Activated CD8-positive, alpha-beta T cell treated with anti-CD3 and anti-CD28 coated beads, Interleukin-2, amount 10 ng/mL, durations not matched to agents 7 days and 5 days (primary cell): ENCODE measurements at regions not wholly inside any gene's neighbourhood (a gene's known extent, or its start where the extent isn't known, plus 50 kb on each side); places are given as distances from the start of the nearest gene placed in this dataset.

Experiments used
- ATAC-seq: fragments of 150-1000 bp; cut with Tn5 transposase; one replicate; pipeline ENCODE4 v1.10.0; 2021; ENCODE audit warnings: moderate library complexity
- CTCF ChIA-PET: fragments of 350-600 bp; sonication (Branson Sonifier 250); formaldehyde crosslinking; loops from one replicate; lab custom pipeline; 2021; ENCODE audit warnings: antibody characterized with exemption; lab: Charles Lee
- POLR2A ChIA-PET: fragments of 350-600 bp; sonication (Branson Sonifier 250); formaldehyde crosslinking; loops from one replicate; lab custom pipeline; 2021; ENCODE audit warnings: antibody characterized with exemption; lab: Charles Lee
- DNase-seq: peaks from one replicate; pipeline ENCODE4 v3.0.0-alpha.2; 2020
- H3K27ac Mint-ChIP-seq: one replicate; pipeline ENCODE4 v1.8.0; 2021; ENCODE audit warnings: mild to moderate bottlenecking, mixed read lengths
- H3K27me3 Mint-ChIP-seq: one replicate; pipeline ENCODE4 v1.8.0; 2021; ENCODE audit warnings: low read depth, mixed read lengths
- H3K36me3 Mint-ChIP-seq: one replicate; pipeline ENCODE4 v1.8.0; 2021; ENCODE audit warnings: low read depth, mixed read lengths
- H3K4me1 Mint-ChIP-seq: one replicate; pipeline ENCODE4 v1.8.0; 2021; ENCODE audit warnings: low read depth, mixed read lengths
- H3K4me3 Mint-ChIP-seq: one replicate; pipeline ENCODE4 v1.8.0; 2021; ENCODE audit warnings: mild to moderate bottlenecking, mixed read lengths
- H3K9me3 Mint-ChIP-seq: one replicate; pipeline ENCODE4 v1.8.0; 2022; ENCODE audit warnings: mixed read lengths; ENCODE audit not compliant: insufficient read depth

DNA sequence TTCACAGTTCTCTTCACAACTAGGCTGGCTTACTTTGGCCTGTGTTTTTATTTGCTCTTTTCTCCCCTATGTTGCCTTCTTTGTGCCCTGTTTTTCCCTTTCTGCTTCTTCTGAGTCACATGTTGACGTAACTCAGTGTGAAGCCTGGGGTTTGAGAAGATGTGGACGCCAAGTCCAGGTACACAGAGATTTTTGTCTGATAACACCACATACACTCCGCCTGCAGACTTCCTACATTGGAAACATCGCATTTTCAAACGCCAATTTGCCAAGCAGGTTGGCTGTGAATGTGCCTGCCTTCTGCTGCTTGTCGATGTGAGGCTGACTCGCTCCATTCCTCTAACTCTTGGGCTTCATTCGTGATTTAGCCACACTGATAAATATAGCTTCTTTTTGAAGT lies 62.6 kb upstream of the FN1 start:
- Mint-ChIP-seq H3K9me3 (no peaks in the 10 kb centered on the region), H3K27me3 (peaks cover 10% of the 10 kb centered on the region), H3K27ac (no peak overlapping the region), H3K36me3 (no peaks in the 10 kb centered on the region), H3K4me1 (no peaks in the 10 kb centered on the region), H3K4me3 (no peak overlapping the region)
- DNase-seq (no peak), ATAC-seq (no peak)
- ChIA-PET POLR2A (no interaction called here), CTCF (interaction anchor here (0.6 kb wide), 1 partner anchor 62 kb away, joined by 3 read pairs; no protein-coding TSS in a partner anchor)

GRCh38 chr2:215493376-215493775 lies 57.5 kb upstream of the FN1 start:
- H3K36me3 Mint-ChIP-seq: no peaks in the 10 kb centered on the region
- H3K27me3 Mint-ChIP-seq: peaks cover 10% of the 10 kb centered on the region
- no peaks in the 10 kb centered on the region for H3K9me3 Mint-ChIP-seq
- ChIA-PET POLR2A (no interaction called here), CTCF (no interaction called here)
- no peaks in the 10 kb centered on the region for H3K4me1 Mint-ChIP-seq
- no peak overlapping the region for H3K27ac Mint-ChIP-seq
- no peak for DNase-seq
- ATAC-seq: no peak
- H3K4me3 Mint-ChIP-seq: no peak overlapping the region

- CTCF ChIA-PET: interaction anchor here (0.7 kb wide), 1 partner anchor 258 kb away, joined by 3 read pairs; no protein-coding TSS in a partner anchor
- ATAC-seq (no peak), DNase-seq (no peak)
- Mint-ChIP-seq H3K27ac (no peak overlapping the region), H3K27me3 (peaks cover 5% of the 10 kb centered on the region), H3K4me3 (no peak overlapping the region), H3K4me1 (no peaks in the 10 kb centered on the region), H3K36me3 (no peaks in the 10 kb centered on the region), H3K9me3 (no peaks in the 10 kb centered on the region)
- POLR2A ChIA-PET: no interaction called here
Measured at GRCh38 chr2:215489288-215489848, 53.5 kb upstream of the FN1 start.

DNA sequence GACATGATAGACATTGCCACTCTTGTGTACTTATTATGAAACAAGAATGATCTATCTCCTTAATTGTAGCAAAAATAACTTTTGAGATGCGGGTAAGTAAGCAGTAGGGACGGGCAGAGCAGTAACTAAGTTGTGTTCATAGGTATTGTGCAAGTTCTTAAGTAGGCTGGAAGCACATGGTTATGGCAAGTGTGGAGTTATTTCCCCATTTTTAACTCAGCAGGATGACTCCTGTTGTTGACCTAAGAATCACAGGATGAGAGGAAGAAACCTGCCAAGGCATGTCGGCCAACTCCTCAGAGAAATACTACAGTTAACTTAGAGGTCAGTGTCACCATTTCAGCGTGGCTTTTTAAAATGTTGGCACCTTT lies 51.1 kb upstream of the FN1 start:
- Mint-ChIP-seq H3K27ac (no peak overlapping the region), H3K4me3 (no peak overlapping the region), H3K9me3 (no peaks in the 10 kb centered on the region), H3K36me3 (no peaks in the 10 kb centered on the region), H3K4me1 (no peaks in the 10 kb centered on the region), H3K27me3 (peaks cover 6% of the 10 kb centered on the region)
- ChIA-PET CTCF (no interaction called here), POLR2A (no interaction called here)
- no peak for ATAC-seq
- no peak for DNase-seq

DNA sequence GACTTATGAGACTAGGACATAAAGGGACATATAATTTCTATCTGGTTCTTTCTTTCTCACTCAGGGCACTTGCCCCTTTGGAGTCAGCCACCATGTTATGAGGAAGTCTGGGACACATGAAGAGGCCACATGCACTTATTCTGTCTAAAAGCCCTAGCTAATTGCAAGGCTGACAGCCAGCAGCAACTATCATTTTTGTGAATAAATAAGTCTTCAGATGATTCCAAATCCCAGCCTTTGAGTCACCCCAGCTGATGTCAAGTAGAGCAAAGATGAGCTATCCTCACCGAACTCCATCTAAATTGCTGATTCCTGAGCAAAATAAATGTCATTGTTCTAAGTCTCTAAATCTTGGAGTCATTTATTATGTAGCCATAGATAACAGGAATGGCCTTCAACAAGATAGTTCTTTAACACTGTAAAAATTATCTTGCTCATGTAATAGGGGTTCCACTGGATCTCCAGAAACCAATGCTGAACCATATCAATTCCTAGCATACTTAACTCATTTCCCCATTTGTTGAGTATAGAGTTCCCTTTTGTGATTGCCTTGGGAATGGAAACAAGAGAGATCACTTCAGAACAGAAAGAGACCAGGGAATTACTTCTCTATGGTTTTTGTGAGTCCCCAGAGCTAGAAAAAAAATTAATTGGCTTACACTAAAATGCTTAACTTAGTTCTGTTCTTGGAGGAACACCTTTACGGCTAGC lies 50.6 kb upstream of the FN1 start:
- CTCF ChIA-PET: interaction anchor here (1.2 kb wide), 1 partner anchor 11 kb away, joined by 4 read pairs; no protein-coding TSS in a partner anchor

More for the DNA sequence above, 50.6 kb upstream of the FN1 start:
- Mint-ChIP-seq H3K27me3 (peaks cover 4% of the 10 kb centered on the region), H3K9me3 (no peaks in the 10 kb centered on the region), H3K27ac (no peak overlapping the region), H3K4me3 (no peak overlapping the region), H3K36me3 (no peaks in the 10 kb centered on the region), H3K4me1 (no peaks in the 10 kb centered on the region)
- DNase-seq: no peak
- ATAC-seq: no peak
- POLR2A ChIA-PET: no interaction called here
